RWPE1 (cell line): ENCODE measurements at regions not wholly inside any gene's neighbourhood (a gene's known extent, or its start where the extent isn't known, plus 50 kb on each side); places are given as distances from the start of the nearest gene placed in this dataset.

ENCODE experiments used
- CTCF ChIA-PET: fragments of 350-600 bp; sonication (Branson Sonifier 250); formaldehyde crosslinking; extraction: SDS; loops from one replicate; lab custom pipeline; 2021; lab: Yijun Ruan, JAX
- POLR2A ChIA-PET: fragments of 400-600 bp; formaldehyde crosslinking; extraction: SDS; loops from one replicate; lab custom pipeline; 2020; ENCODE audit warnings: antibody characterized with exemption; ENCODE audit not compliant: low non-redundant PET; lab: Yijun Ruan, JAX
- DNase-seq: peaks from one replicate; pipeline ENCODE4 v3.0.0; 2012; ENCODE audit warnings: low spot score
- H3K27ac ChIP-seq: fragments of 450-650 bp; 2 replicates; pipeline ENCODE4 v1.5.1; 2017
- TF ChIP-seq, protein P1 (sequence below): fragments of 450-650 bp; conservative IDR thresholded peaks from 2 replicates; pipeline ENCODE4 v1.5.1; 2017; ENCODE audit warnings: low read depth, mild to moderate bottlenecking

DNA sequence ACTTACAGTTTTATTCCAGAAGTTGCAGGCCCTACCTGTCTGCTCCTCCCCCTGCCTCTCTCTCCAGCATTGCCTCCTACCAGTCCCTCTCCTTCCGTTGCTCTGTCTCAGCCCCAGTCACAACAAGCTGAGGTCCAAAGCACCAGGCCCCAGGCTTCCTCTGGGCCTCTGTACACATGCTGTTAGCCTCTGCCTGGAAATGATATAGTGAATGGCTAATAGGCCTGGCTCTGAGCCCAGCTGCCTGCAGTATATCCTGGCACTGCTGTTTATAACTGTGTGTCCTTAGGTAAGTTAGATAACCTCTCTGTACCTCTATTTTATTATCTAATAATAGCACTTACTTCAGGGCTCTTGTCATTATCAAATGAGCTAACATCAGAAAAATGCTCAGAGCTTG lies 114.9 kb upstream of the PWP1 start:
- DNase-seq: no peak
- ChIA-PET POLR2A (no interaction called here), CTCF (interaction anchor here (0.6 kb wide), 1 partner anchor 136 kb away, joined by 3 read pairs; no protein-coding TSS in a partner anchor)

DNA sequence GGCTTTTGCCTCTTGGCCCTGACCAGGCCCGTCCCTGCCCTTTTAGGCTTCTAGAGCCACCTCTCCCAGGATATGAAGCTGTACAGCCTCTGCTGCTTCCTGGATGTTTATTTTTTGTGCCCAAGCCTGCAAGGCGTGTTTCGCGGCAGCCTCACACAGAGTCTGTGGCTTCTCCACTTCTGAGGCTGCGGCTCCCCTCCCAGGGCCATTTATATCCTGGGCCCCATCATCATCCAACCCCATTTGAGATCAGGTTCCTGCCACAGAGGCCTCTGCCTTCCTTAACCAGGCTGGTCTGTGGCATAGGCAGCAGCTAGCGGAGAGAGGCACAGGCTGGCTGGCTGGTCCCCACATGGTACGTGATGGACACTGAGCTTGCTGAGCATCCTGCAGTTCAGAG lies 114.1 kb upstream of the PWP1 start:
- TF ChIP-seq, protein P1, sequence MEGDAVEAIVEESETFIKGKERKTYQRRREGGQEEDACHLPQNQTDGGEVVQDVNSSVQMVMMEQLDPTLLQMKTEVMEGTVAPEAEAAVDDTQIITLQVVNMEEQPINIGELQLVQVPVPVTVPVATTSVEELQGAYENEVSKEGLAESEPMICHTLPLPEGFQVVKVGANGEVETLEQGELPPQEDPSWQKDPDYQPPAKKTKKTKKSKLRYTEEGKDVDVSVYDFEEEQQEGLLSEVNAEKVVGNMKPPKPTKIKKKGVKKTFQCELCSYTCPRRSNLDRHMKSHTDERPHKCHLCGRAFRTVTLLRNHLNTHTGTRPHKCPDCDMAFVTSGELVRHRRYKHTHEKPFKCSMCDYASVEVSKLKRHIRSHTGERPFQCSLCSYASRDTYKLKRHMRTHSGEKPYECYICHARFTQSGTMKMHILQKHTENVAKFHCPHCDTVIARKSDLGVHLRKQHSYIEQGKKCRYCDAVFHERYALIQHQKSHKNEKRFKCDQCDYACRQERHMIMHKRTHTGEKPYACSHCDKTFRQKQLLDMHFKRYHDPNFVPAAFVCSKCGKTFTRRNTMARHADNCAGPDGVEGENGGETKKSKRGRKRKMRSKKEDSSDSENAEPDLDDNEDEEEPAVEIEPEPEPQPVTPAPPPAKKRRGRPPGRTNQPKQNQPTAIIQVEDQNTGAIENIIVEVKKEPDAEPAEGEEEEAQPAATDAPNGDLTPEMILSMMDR: no peak
- ChIA-PET CTCF (no interaction called here), POLR2A (interaction anchor here (0.8 kb wide), 1 partner anchor 33 kb away, joined by 3 read pairs; no protein-coding TSS in a partner anchor)
- no peak for DNase-seq
- no peak overlapping the region for H3K27ac ChIP-seq

More for the DNA sequence above, 114.9 kb upstream of the PWP1 start:
- no peak overlapping the region for H3K27ac ChIP-seq
- TF ChIP-seq, protein P1: no peak

DNA sequence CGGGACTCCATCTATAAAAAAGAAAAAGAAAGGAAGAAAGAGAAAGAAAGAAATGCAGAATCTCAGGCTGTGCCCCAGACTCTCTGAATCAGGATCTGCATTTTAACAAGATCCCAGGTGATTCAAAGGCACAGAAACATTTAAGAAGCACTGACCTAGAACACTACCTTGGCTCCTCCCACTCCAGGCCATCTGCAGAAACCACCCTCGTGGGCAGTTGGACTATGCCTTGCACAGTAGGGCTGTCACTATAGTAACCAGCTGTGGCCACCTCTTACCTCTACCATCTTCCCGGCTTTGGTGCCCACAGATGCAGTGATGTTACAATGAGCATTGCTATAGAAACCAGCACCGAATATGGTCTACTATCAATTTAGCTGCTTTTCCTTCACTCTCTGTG lies 110.9 kb upstream of the PWP1 start:
- no peak overlapping the region for H3K27ac ChIP-seq
- TF ChIP-seq, protein P1: no peak
- CTCF ChIA-PET: interaction anchor here (0.6 to 1.5 kb wide), 2 partner anchors 423 to 443 kb away, joined by 3 to 5 read pairs; no protein-coding TSS in a partner anchor
- POLR2A ChIA-PET: no interaction called here
- no peak for DNase-seq

DNA sequence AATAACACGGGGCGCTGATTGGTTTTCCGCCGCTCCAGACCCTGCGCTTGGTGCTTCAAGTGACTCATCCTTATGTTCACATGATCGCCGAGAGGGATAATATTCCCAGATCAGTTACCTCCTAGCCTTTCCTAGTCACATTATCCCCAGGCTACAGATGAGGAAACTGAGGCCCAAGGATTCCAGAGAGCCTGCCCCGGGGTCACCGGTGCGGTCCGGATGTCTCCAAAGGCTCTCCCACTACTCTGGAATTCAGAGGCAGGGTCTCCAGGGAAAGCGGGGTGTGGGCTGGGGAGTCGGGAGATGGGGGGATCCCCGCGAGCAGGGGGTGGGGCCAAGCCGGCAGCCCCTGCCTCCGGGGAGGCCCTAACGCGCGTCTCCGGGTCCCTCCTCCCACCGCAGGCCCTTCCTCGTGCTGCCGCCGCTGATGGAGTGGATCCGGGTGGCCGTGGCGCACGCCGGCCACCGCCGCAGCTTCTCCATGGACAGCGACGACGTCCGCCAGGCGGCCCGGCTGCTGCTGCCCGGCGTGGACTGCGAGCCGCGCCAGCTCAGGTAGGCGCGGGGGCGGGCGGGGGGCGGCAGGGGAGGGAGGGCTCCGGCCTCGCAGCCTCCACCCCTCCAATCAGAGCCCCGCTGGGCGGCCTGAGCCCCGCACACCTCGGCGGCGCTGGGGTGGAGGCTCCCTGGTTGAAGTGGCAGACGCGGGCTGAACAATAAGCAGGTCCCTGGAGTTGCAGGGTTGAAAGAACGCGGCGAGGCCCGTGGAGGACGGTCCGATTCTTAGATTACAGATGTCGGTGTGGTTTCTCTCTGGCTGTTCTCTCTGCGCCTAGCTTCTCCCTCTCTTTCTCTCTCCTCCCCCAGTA lies 104.6 kb upstream of the PWP1 start:
- POLR2A ChIA-PET: no interaction called here
- no peak overlapping the region for H3K27ac ChIP-seq
- no peak for DNase-seq
- CTCF ChIA-PET: no interaction called here
- TF ChIP-seq, protein P1: no peak

- no peak overlapping the region for H3K27ac ChIP-seq
- no peak for DNase-seq
- ChIA-PET CTCF (no interaction called here), POLR2A (no interaction called here)
- TF ChIP-seq, protein P1: no peak
Observed at GRCh38 chr12:107581619-107582015, 104.0 kb upstream of the PWP1 start.

DNA sequence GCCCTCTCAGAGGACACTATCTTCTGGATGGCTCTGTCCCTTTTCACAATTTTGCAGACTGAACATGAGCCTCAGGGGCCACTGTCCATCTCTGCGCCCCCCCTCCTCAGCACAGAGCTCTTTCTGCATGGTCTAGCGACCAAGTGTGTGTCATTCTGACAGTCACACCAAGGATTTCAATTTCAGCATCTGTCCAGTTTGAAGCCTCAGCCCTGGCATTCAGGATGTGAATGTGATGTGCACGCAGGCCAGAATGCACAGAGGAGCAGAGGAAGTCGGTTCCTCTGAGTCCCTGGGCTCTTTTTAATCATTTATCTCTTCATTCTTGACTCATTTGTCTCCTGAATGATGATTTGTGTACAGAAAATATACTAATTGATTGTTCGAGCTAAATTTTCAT lies 102.0 kb upstream of the PWP1 start:
- ChIA-PET POLR2A (no interaction called here), CTCF (interaction anchor here (0.5 kb wide), 1 partner anchor 415 kb away, joined by 4 read pairs; no protein-coding TSS in a partner anchor)
- no peak overlapping the region for H3K27ac ChIP-seq
- no peak for DNase-seq
- TF ChIP-seq, protein P1: no peak
